ENCODE measurements at regions not wholly inside any gene's neighbourhood (a gene's known extent, or its start where the extent isn't known, plus 50 kb on each side); places are given as distances from the start of the nearest gene placed in this dataset.

DNA sequence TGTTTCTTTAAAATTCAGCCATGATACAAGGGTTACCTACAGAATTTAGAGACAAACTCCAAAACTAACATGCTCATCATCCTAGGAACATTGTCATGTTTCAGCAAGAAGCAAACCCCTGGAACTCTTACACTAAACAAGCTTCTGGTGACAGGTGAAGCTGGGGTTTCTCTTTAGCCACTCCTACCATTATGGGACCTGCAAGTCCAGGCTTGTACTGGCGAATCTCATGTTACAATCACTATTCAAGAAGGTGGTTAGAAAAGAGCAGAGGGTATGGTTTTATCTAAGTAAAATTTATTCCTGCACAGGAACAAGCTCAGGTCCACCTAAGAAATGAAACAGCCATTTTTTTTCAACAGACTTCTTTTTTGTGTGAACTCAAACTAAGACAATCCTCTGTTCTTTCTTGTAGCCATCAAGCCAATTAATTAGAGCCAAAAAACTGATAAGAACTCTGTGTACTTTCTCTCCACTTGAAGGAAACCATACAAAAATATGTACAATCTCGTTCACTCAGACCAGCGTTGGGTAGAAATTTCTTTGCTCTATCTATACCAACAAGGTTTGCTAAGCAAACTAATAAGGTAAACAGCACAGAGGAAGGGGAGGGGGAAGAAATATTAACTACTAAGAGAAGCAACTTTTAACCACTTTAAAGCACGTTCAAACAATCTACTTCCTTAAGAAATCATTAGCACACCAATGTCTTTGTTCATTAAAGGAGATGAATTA is 63.3 kb upstream of the NEDD4L start:
- no peak for TF ChIP-seq CTCF (IDR thresholded peaks at IDR 0.05; ENCODE audit: unreplicated experiment)
- no peak overlapping the region for H3K4me3 Mint-ChIP-seq (ENCODE audit: unreplicated experiment)
- intact Hi-C loops (cut with micrococcal nuclease) = no loop called here
- H3K27me3 Mint-ChIP-seq (ENCODE audit: insufficient read depth, unreplicated experiment) = no peaks in the 10 kb centered on the region
- ChIA-PET POLR2A (interaction anchor here (0.5 to 1.8 kb wide), 9 partner anchors 9 to 217 kb away, joined by 3 to 9 read pairs (median 3); no protein-coding TSS in a partner anchor), CTCF (interaction anchor here (0.5 to 1.9 kb wide), 5 partner anchors 13 to 350 kb away, joined by 3 to 11 read pairs (median 3); no protein-coding TSS in a partner anchor)
- peak overlapping the region; percentile 30 for H3K27ac Mint-ChIP-seq (ENCODE audit: low read depth, unreplicated experiment)
- DNase-seq (ENCODE audit: unreplicated experiment) = peak; percentile 55
- peaks cover 16% of the 10 kb centered on the region for H3K4me1 Mint-ChIP-seq (ENCODE audit: insufficient read depth, unreplicated experiment)
- no peaks in the 10 kb centered on the region for H3K9me3 Mint-ChIP-seq (ENCODE audit: unreplicated experiment)
- H3K36me3 Mint-ChIP-seq (ENCODE audit: insufficient read depth, unreplicated experiment) = no peaks in the 10 kb centered on the region
- BruUV-seq (replicated peaks) = no TSS peak

GRCh38 chr18:57976230-57976773 is 67.7 kb upstream of the NEDD4L start:
- H3K9me3 Mint-ChIP-seq (ENCODE audit: unreplicated experiment) = no peaks in the 10 kb centered on the region
- no peak for DNase-seq (ENCODE audit: unreplicated experiment)
- H3K27me3 Mint-ChIP-seq (ENCODE audit: insufficient read depth, unreplicated experiment) = no peaks in the 10 kb centered on the region
- no peak for TF ChIP-seq CTCF (IDR thresholded peaks at IDR 0.05; ENCODE audit: unreplicated experiment)
- POLR2A ChIA-PET = interaction anchor here (0.9 kb wide), 1 partner anchor 9 kb away, joined by 3 read pairs; no protein-coding TSS in a partner anchor
- no peak overlapping the region for H3K27ac Mint-ChIP-seq (ENCODE audit: low read depth, unreplicated experiment)
- CTCF ChIA-PET = no interaction called here
- H3K36me3 Mint-ChIP-seq (ENCODE audit: insufficient read depth, unreplicated experiment) = no peaks in the 10 kb centered on the region
- peaks cover 8% of the 10 kb centered on the region for H3K4me1 Mint-ChIP-seq (ENCODE audit: insufficient read depth, unreplicated experiment)
- intact Hi-C loops (cut with micrococcal nuclease) = no loop called here
- BruUV-seq (replicated peaks) = no TSS peak
- no peak overlapping the region for H3K4me3 Mint-ChIP-seq (ENCODE audit: unreplicated experiment)

DNA sequence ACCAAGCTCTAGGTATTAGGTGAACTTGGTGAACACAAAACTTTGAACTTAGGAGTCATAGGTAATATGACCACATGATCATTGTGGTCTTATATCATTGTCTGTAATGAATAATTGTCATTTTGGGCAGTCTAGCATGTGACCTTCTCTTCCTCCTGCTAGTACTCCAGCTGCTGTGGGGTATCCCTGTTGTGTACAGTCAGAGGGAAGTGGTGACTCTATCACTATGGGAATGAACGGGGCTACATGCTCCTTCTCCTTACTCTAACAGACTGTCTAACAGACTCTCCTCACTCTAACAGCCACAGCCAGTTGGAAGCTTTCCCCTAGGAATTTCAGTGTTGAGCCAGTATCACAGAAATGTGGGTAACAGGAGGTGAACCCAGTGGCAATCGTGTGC is 68.2 kb upstream of the NEDD4L start:
- intact Hi-C loops (cut with micrococcal nuclease) = no loop called here
- ChIA-PET POLR2A (interaction anchor here (0.9 kb wide), 1 partner anchor 10 kb away, joined by 3 read pairs; no protein-coding TSS in a partner anchor), CTCF (interaction anchor here (1.0 kb wide), 1 partner anchor 346 kb away, joined by 3 read pairs; no protein-coding TSS in a partner anchor)
- H3K4me1 Mint-ChIP-seq (ENCODE audit: insufficient read depth, unreplicated experiment) = peaks cover 3% of the 10 kb centered on the region
- no peaks in the 10 kb centered on the region for H3K27me3 Mint-ChIP-seq (ENCODE audit: insufficient read depth, unreplicated experiment)
- H3K9me3 Mint-ChIP-seq (ENCODE audit: unreplicated experiment) = no peaks in the 10 kb centered on the region
- no peak for TF ChIP-seq CTCF (IDR thresholded peaks at IDR 0.05; ENCODE audit: unreplicated experiment)
- H3K4me3 Mint-ChIP-seq (ENCODE audit: unreplicated experiment) = no peak overlapping the region
- no peaks in the 10 kb centered on the region for H3K36me3 Mint-ChIP-seq (ENCODE audit: insufficient read depth, unreplicated experiment)
- H3K27ac Mint-ChIP-seq (ENCODE audit: low read depth, unreplicated experiment) = no peak overlapping the region
- no TSS peak for BruUV-seq (replicated peaks)
- no peak for DNase-seq (ENCODE audit: unreplicated experiment)

DNA sequence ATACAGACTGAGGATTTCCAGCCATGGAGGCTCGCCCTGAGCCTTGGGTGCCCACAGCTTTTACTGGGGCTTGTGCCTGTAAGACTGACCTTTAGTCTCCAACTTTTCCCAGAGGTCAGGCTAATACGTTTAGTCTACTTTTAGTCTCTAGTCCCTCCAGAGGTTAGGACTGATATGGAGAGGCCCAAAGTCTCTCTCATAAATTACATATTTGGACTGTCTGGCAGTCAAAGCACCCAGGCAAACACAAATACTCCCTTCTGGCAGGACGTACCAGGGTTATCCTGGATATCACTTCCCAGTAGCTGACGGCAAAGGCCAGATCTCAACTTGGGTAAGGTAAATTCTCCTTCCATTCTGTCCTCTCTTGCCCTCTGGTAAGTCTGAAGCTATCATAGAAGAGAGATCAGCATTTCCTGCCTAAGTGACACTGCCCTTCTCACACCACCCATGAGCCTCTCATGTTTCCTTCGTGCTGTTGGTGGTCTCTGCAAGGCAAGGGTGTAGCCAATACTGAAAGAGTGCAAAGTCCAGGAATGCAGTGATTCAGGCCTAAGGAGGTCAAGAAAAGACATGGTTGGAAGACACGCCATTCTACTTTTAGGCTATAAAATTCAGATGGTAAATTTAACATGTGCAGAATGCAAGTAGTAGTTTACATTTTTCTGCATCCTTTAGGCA is 69.3 kb upstream of the NEDD4L start:
- no peak overlapping the region for H3K27ac Mint-ChIP-seq (ENCODE audit: low read depth, unreplicated experiment)
- intact Hi-C loops (cut with micrococcal nuclease) = no loop called here
- BruUV-seq (replicated peaks) = no TSS peak
- H3K4me1 Mint-ChIP-seq (ENCODE audit: insufficient read depth, unreplicated experiment) = no peaks in the 10 kb centered on the region
- POLR2A ChIA-PET = no interaction called here
- no peaks in the 10 kb centered on the region for H3K9me3 Mint-ChIP-seq (ENCODE audit: unreplicated experiment)
- CTCF ChIA-PET = interaction anchor here (0.6 to 1.0 kb wide), 3 partner anchors 16 to 345 kb away, joined by 3 to 4 read pairs (median 3); no protein-coding TSS in a partner anchor
- no peak for TF ChIP-seq CTCF (IDR thresholded peaks at IDR 0.05; ENCODE audit: unreplicated experiment)
- H3K4me3 Mint-ChIP-seq (ENCODE audit: unreplicated experiment) = no peak overlapping the region
- no peaks in the 10 kb centered on the region for H3K27me3 Mint-ChIP-seq (ENCODE audit: insufficient read depth, unreplicated experiment)
- no peak for DNase-seq (ENCODE audit: unreplicated experiment)
- no peaks in the 10 kb centered on the region for H3K36me3 Mint-ChIP-seq (ENCODE audit: insufficient read depth, unreplicated experiment)

Measured in MCF 10A (cell line).